Lower lobe of right lung (tissue), 2 donors: ENCODE measurements at regions not wholly inside any gene's neighbourhood (a gene's known extent, or its start where the extent isn't known, plus 50 kb on each side); places are given as distances from the start of the nearest gene placed in this dataset.

ENCODE experiments used
- ATAC-seq, 2 donors: fragments of 200-7000 bp; cut with Tn5 transposase; one replicate each; pipeline ENCODE4 v1.9.1; 2020 to 2022; ENCODE audit warnings: mild to moderate bottlenecking in 2 of 2, moderate library complexity in 2 of 2
- DNase-seq: peaks from one replicate; pipeline ENCODE4 v3.0.0-alpha.2; 2020
- H3K27ac ChIP-seq: fragments of 200-600 bp; one replicate; pipeline ENCODE4 v1.8.0; 2022
- H3K27me3 ChIP-seq: fragments of 200-600 bp; one replicate; pipeline ENCODE4 v1.8.0; 2022; ENCODE audit warnings: low read depth
- H3K36me3 ChIP-seq: fragments of 200-600 bp; one replicate; pipeline ENCODE4 v1.8.0; 2022; ENCODE audit warnings: mild to moderate bottlenecking
- H3K4me1 ChIP-seq: fragments of 200-600 bp; one replicate; pipeline ENCODE4 v1.8.0; 2022
- H3K4me3 ChIP-seq: fragments of 200-600 bp; one replicate; pipeline ENCODE4 v1.8.0; 2022; ENCODE audit warnings: mild to moderate bottlenecking
- H3K9me3 ChIP-seq: fragments of 200-600 bp; one replicate; pipeline ENCODE4 v1.8.0; 2022
- intact Hi-C: fragments of 100-400 bp; cut with DNase I; formaldehyde crosslinking; loops from one replicate; pipeline ENCODE4 v1.11.0; 2022
- TF ChIP-seq, protein P1 (sequence below): fragments of 200-600 bp; IDR thresholded peaks from one replicate; pipeline ENCODE4 v1.8.0; 2022; ENCODE audit warnings: antibody characterized with exemption, mild to moderate bottlenecking
- donor health status: DM: no; HTN: yes; CAD: no; lungs with severe emphysema.

GRCh38 chr15:62297933-62298332, 132.8 kb upstream of the C2CD4B start:
- TF ChIP-seq, protein P1, sequence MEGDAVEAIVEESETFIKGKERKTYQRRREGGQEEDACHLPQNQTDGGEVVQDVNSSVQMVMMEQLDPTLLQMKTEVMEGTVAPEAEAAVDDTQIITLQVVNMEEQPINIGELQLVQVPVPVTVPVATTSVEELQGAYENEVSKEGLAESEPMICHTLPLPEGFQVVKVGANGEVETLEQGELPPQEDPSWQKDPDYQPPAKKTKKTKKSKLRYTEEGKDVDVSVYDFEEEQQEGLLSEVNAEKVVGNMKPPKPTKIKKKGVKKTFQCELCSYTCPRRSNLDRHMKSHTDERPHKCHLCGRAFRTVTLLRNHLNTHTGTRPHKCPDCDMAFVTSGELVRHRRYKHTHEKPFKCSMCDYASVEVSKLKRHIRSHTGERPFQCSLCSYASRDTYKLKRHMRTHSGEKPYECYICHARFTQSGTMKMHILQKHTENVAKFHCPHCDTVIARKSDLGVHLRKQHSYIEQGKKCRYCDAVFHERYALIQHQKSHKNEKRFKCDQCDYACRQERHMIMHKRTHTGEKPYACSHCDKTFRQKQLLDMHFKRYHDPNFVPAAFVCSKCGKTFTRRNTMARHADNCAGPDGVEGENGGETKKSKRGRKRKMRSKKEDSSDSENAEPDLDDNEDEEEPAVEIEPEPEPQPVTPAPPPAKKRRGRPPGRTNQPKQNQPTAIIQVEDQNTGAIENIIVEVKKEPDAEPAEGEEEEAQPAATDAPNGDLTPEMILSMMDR: no peak
- intact Hi-C loops: no loop called here
- H3K27me3 ChIP-seq: peaks cover 4% of the 10 kb centered on the region
- ATAC-seq (no peak), DNase-seq (no peak)
- no peaks in the 10 kb centered on the region for H3K36me3 ChIP-seq
- H3K4me3 ChIP-seq: no peak overlapping the region
- H3K27ac ChIP-seq: no peak overlapping the region
- H3K4me1 ChIP-seq: no peaks in the 10 kb centered on the region
- H3K9me3 ChIP-seq: no peaks in the 10 kb centered on the region

DNA sequence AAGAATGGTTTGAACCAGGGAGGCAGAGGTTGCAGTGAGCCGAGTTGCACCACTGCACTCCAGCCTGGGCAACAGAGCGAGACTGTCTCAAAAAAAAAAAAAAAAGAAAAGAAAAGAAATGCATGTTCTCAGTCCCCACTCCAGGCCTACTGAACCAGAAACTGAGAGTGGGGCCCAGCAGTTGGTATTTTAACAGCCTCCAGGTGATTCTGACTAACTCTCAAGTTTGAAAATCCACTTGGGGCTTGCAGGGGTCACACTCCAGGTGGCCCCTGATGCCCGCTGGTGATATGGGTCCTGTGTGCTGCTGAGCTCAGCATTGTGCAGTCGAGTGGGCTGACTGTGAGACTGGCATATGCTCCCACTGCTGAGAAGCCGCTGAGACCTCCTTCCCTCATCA, 133.7 kb upstream of the C2CD4B start:
- peaks cover 4% of the 10 kb centered on the region for H3K27me3 ChIP-seq
- no peaks in the 10 kb centered on the region for H3K9me3 ChIP-seq
- no peak for DNase-seq
- no peaks in the 10 kb centered on the region for H3K36me3 ChIP-seq
- no peak overlapping the region for H3K4me3 ChIP-seq
- no peaks in the 10 kb centered on the region for H3K4me1 ChIP-seq
- H3K27ac ChIP-seq: no peak overlapping the region
- no peak for ATAC-seq
- TF ChIP-seq, protein P1: no peak
- intact Hi-C loops: no loop called here

DNA sequence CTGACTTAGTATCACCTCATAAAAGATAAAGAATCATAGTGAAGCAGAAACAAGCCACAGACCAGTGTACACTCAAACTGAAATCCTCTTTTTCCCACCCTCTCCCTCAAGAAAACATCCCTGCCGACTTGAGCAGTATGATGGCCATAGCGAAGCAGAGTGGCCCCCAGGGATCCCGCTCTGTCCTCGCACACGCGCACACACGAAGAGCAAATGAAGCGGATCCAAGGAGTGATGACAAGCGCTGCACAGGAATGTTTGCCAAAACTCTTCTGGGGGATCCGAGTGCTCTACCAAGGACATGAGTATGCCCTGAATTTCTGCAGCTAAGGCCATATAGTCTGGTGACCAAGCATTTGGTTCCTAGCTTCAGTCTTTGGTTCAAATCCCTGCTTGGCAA, 134.5 kb upstream of the C2CD4B start:
- Histone ChIP-seq H3K27ac (no peak overlapping the region), H3K4me3 (no peak overlapping the region), H3K36me3 (no peaks in the 10 kb centered on the region), H3K9me3 (no peaks in the 10 kb centered on the region), H3K27me3 (peaks cover 4% of the 10 kb centered on the region), H3K4me1 (no peaks in the 10 kb centered on the region)
- no peak for ATAC-seq
- DNase-seq: no peak
- intact Hi-C loops: no loop called here
- TF ChIP-seq, protein P1: no peak

DNA sequence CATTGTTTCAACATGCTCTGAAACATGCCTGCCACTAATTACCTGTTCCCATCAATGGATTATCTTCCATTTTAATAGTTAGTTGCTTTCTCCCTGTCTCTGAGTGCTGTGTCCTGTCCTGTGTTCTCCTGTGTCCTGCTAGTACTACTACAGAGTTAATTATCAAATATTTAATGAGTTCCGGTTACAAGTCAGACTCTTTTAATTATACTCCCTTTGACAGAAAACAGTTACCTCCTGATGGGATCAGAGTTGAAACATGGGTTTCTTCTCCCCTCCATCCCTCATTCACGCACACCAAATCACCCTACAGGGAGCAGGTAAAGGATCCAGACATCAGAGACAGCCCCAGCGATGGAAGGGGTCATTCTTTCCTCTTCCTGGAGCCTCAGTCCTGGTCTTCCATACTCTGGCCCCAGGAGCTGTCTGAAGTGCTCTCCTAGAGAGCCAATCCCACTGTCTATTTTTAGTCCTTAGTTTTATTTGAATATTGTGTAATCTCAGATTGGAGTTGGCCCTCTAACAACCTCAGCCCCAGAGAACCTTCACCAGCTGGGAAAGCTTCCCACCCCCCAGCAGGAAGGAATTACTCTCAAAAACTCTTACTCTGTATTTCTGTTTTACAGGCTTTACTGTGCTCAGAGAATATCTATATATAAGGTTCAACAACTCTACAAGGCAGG, 137.0 kb upstream of the C2CD4B start:
- TF ChIP-seq, protein P1: no peak
- ATAC-seq (peak; percentile 85), DNase-seq (no peak)
- peak overlapping the region; percentile 15 for H3K4me3 ChIP-seq
- H3K27me3 ChIP-seq: peaks cover 4% of the 10 kb centered on the region
- H3K36me3 ChIP-seq: no peaks in the 10 kb centered on the region
- peaks cover 8% of the 10 kb centered on the region for H3K4me1 ChIP-seq
- H3K9me3 ChIP-seq: no peaks in the 10 kb centered on the region
- H3K27ac ChIP-seq: no peak overlapping the region
- intact Hi-C loops: no loop called here

GRCh38 chr15:62306851-62307504, 141.9 kb upstream of the C2CD4B start:
- TF ChIP-seq, protein P1: peak; percentile 60
- no peak overlapping the region for H3K27ac ChIP-seq
- intact Hi-C loops: no loop called here
- DNase-seq (peak; percentile 58), ATAC-seq (peak; percentile 89 to 91)
- no peak overlapping the region for H3K4me3 ChIP-seq
- peaks cover 10% of the 10 kb centered on the region for H3K4me1 ChIP-seq
- H3K36me3 ChIP-seq: no peaks in the 10 kb centered on the region
- no peaks in the 10 kb centered on the region for H3K9me3 ChIP-seq
- H3K27me3 ChIP-seq: no peaks in the 10 kb centered on the region
